HG03521 (cell line): ENCODE measurements at regions not wholly inside any gene's neighbourhood (a gene's known extent, or its start where the extent isn't known, plus 50 kb on each side); places are given as distances from the start of the nearest gene placed in this dataset.
"Not testable (repeated sequence)": the region's sequence is repeated elsewhere in the genome, so short reads cannot be mapped to it uniquely, and the experiment has no call there.

Experiments
- ATAC-seq: cut with Tn5 transposase; IDR thresholded peaks from one replicate; pipeline ENCODE4 v1.9.1; 2021; ENCODE audit warnings: mild to moderate bottlenecking, moderate library complexity; ENCODE audit not compliant: unreplicated experiment

- no peak for ATAC-seq
Measured at GRCh38 chr11:123344790-123345357, 85.2 kb upstream of the GRAMD1B start.

GRCh38 chr11:123344188-123344587 lies 85.9 kb upstream of the GRAMD1B start:
- not testable (repeated sequence) for ATAC-seq

GRCh38 chr11:123338997-123339752 lies 90.9 kb upstream of the GRAMD1B start:
- ATAC-seq: no peak

- no peak for ATAC-seq
Measured at GRCh38 chr11:123338266-123338800, 91.7 kb upstream of the GRAMD1B start.

DNA sequence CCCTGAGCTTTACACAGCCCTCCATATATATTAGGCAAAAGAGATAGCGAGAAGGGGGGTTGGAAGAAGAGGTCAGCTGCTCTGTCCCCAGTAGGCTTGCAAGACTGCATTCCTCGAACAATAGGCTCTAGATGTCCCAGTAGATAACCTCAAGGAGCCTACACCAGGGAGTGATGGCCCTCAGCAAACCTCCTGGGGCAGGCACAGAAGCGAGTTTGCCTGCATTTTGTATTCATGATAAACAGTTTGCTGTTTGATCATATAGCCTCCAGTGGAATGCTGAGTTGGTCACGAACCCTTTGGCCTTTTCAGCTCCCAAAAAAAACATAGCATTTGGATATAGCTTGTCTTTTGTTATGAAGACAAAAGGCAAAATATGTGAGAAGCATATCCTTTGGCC lies 95.1 kb upstream of the GRAMD1B start:
- no peak for ATAC-seq

GRCh38 chr11:123332577-123332976 lies 97.5 kb upstream of the GRAMD1B start:
- ATAC-seq: not testable (repeated sequence)

DNA sequence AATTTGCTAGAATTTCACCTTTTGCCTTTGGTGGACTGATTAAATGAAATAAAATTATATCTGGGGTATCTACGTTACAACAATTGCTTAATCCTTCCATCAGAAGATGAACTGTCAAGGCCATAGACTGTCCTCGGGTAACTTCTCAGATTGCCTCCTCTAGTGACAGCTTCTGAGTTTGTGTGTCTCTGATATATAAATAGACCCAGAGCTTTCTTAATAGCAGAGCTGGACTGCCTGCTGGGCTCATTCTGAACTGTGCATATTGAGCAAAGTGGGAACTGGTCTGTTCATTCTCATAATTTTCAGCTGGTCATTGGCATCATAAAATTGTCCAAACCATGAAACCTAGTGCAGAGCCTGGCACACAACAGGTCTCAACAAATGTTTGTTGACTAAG lies 99.1 kb upstream of the GRAMD1B start:
- ATAC-seq: no peak

DNA sequence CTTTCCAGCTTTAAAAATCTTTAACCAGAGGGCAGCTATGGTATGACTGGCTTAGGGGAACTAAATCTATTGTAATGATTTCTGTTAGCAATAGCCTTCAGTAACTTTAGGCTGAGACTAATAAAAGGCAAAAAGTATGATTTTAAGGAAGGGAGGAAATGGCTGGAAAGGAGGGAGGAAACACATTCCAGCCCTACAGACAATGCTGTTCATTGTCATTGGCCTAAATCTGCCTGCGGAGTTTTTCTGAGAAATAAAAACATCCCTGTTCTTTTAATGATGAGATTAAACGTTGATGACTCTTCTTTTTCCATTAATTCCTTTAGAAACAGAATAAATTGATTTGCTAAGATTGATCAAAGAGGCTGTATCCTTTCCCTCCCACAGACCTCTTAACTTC lies 99.6 kb upstream of the GRAMD1B start:
- no peak for ATAC-seq

GRCh38 chr11:123330071-123330470 lies 100.0 kb upstream of the GRAMD1B start:
- ATAC-seq: no peak

DNA sequence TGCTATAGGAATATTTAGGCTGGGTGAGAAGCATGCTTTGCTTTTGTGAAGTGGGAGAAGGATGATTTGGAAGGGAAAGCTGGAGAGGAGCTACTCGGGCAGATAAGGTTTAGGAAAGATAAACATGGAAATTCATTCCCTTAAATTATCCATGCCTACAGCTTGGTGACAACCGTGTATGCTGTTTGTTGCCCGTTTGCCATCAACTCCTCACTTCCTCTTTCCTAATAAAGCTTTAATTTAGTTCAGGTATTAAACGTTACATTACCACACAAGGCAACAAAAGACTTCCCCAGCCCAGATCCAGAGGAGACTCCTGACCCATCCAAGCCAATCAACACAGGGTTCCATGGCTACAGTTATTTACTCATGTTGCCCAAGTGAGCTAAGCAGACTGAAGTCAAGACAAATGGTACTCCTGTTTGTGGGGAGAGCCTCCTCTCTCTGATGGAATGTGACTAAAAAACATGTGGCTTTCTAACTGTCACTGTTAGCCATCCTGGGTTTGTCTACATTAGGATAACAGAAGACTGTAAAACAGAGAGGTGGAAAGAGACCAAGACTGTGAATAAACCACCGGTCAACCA lies 101.7 kb upstream of the GRAMD1B start:
- ATAC-seq: no peak

GRCh38 chr11:123325533-123325932 lies 104.5 kb upstream of the GRAMD1B start:
- ATAC-seq: no peak

DNA sequence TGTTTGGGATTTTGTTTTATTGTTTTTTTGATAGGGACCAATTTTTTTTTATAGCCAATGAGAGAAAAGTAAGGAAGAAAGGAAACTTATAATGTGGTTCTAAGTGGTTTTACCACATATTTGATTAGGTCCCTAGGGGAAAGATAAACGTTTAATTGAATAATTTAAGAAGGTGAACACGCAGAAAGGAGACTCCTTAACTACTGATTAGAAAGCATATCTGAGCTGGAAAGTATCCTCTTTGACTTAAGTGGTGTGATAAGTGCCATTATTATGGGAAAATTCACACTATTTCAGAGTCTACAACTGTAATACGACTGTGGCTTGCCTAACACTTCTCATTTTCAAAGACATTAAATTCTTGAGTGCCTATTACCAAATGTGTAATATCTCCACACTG lies 106.5 kb upstream of the GRAMD1B start:
- no peak for ATAC-seq

- ATAC-seq: no peak
Measured at GRCh38 chr11:123321636-123322035, 108.4 kb upstream of the GRAMD1B start.

DNA sequence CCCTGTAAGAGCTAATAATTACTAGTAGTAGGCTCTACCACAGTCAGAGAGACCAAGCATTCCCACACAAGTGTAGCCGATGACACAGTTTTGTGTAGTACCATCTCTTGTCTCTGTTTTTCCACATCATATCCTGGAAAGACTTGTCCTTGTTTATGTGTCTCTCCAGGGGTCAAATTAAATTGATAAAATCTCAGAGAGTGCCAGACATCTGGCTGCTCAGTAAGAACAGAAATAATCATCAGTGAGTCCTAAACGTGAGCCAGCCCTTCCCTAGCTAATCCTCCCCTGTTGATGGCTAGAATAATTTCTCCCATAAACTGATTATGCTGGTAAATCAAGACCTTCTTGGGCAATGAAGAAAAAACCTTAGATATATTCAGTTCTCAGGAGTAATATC lies 111.4 kb upstream of the GRAMD1B start:
- no peak for ATAC-seq

DNA sequence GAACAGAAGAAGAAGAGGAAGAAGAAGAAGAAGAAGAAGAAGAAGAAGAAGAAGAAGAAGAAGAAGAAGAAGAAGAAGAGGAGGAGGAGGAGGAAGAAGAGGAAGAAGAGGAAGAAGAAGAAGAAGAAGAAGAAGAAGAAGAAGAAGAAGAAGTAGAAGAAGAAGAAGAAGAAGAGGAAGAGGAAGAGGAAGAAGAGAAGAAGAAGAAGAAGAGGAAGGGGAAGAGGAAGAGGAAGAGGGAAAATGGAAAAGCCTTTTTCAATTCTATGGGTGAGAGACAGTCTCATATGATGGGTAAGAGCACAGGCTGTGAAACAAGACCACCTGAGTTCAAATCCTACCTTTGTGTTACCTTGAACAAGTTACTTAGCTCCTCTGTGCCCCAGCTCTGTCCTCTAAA lies 111.9 kb upstream of the GRAMD1B start:
- ATAC-seq: not testable (repeated sequence)

- no peak for ATAC-seq
Measured at GRCh38 chr11:123316003-123316402, 114.1 kb upstream of the GRAMD1B start.

DNA sequence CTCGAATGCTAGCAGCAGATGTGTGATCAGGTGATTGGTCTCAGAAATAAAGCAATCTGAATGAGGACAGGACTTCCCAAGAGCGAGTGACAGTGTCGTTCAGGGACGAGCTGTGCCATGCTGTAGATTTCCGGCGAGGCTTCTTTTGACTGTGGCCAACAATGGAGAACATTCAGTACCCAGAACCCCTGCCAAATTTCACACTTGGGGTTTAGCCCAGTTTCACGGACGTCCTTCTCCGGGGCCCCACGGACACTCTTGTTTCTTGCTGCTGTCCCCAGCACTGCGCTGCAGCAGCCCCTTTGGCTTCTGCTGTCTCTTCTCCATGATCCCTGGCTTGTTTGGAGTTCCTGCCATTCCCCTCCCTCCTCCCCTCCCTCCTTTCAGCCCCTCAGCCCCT lies 115.1 kb upstream of the GRAMD1B start:
- ATAC-seq: no peak

DNA sequence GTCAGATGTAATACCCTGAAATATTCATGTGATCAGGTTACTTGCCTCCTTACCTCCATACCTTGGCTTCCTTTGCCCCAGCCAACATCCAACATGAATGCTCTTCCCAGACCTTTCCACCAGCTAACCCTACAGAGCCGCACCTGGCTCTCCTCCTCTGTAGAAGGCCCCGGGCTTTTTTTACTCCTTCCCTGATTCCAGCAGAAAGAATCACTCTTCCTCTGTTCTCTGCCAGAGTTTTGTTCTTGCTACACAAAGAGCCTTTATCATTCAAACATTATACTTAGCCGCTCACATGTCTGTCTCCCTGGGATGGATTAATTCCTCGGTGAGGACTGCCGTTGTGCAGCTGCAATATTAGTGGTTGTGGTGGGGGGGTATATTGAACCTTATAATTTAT lies 116.8 kb upstream of the GRAMD1B start:
- no peak for ATAC-seq

- no peak for ATAC-seq
Measured at GRCh38 chr11:123308077-123308476, 113.0 kb upstream of the CLMP start.

GRCh38 chr11:123307276-123307675 lies 112.2 kb upstream of the CLMP start:
- ATAC-seq: no peak

DNA sequence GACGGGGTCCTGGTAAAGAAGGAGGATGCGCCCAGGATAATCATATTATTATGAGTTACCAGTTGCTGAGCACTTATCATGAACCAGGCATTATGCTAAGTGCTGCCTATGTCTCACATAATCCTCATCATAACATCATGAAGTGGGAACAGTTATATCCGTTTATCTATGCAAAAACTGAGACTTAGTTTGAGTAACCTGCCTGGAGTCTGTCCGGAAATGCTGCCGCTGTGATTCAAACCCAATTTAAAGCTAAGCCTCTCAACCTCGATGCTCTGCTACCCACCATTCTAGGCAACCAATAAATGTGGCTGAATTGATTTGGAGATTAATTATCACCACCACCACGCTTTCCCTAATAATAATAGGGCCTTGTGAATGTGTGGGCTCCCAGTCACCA lies 111.5 kb upstream of the CLMP start:
- ATAC-seq: no peak
